GM19324 (cell line): ENCODE measurements at regions not wholly inside any gene's neighbourhood (a gene's known extent, or its start where the extent isn't known, plus 50 kb on each side); places are given as distances from the start of the nearest gene placed in this dataset.
"Not testable (repeated sequence)": the region's sequence is repeated elsewhere in the genome, so short reads cannot be mapped to it uniquely, and the experiment has no call there.

Source experiments
- ATAC-seq: cut with Tn5 transposase; IDR thresholded peaks from one replicate; pipeline ENCODE4 v1.9.1; 2021; ENCODE audit warnings: mild to moderate bottlenecking, moderate library complexity; ENCODE audit not compliant: unreplicated experiment, low FRiP score

DNA sequence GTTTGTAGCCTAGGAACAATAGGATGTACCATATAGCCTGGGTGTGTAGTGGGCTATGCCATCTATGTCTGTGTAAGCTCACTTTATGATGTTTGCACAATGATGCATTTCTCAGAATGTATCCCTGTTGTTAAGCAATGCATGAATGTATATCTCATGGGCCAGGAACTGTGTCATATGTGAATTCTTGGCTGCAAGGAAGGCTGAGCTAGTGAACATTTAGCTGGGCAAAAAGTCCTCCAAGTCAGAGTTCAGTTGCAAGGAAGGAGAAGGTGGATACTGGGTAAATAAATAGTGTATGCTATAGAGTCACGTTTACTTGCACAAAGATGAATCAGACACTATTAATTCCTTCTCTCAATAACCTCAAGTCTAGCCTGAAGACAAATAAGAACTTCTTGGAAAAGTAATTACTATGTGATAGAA is 136.1 kb downstream of the EHF start:
- no peak for ATAC-seq

DNA sequence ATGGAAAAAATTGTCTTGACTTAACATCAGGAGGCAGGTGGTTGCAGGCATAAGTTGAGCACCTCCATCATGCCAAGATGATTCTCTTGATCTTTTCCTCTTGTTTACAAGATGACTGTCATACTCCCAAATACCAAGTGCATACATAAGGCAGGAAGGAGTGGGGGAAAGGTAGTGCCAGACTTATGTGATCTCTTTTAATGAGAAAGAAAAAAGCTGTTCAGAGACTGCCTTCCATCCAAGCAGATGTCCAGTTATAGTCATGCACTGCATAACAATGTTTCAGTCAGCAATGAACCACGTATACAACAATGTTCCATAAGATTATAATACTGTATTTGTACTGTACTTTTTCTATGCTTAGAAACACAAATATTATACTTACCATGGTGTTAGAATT is 135.7 kb downstream of the EHF start:
- no peak for ATAC-seq

DNA sequence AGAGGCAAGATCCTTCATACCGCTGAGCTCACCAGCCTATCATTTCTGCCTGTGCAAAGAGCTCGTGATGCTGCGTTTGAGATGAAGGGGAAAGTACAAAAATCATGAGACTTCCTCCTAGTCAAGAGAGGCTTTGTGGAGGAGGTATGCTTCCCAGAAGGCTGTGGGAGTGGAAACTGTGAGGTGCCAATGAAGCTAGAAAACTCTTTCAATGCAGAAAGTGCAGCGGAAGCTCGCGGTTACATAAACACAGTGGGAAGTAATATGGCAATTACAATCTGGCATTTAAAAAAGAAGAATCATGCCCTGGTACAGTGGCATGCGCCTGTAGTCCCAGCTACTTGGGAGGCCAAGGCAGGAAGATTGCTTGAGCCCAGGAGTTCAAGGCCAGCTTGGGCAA is 134.8 kb downstream of the EHF start:
- no peak for ATAC-seq

DNA sequence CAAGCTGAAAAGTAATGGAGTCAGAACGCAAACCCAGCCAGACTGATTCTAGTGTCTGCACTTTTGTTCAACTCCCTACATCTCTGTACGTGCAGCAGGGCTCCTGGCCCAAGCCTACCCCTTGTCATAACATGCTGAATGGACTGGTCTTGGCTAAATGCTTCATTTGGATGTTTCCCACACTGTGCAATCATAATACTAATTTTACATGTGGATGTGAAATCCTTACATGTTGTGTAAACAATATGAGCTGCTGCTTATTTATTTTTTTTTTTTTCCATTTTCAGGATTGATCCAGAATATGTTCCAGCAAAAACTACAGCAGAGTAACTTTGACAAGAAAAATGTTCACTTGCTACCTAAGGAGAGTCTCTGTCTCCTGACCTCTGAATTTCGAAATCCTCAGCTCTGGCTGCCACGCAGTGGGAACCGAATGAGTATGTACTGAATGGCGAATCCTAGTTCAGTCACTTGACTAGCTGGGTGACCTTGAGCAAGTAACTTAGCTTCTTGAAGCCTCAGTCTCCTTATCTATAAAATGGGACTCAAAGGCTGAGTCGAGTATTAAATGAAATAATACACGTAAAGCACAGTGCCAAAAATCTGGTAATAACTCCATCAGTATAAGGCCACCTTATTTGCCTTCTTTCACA is 133.4 kb downstream of the EHF start:
- no peak for ATAC-seq

DNA sequence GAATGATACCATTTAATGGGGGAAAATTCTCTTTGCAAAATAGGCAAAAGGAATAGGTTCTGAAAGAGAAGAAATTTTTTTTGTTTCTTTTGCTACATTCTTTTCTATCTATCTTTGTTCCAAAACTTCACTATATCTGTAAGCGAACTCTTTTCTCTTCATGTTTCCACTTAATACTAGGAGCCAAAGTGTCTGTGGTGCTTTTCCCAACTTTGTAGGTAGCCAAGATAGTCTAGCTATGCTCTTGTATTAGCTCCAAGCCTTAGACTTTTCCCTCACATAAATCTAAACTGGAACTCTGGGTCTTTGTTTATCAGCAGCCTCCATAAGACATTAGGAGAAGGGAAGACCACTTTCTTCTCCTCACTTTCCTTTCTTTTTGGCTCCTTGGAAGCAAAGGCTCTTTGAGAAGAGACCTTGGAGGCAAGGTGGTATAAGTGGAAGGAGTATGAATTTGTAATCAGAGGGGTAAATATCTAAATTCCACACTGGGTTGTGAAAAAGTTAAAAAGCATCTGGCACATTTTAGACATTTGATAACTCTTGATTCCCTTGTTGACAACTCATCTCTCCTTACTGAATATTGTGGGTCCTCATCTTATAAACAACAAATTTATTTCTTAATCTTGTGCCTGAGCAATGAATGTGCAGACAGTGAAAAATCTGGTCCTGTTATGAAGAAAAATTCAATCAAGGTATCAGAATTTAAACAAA is 130.0 kb downstream of the EHF start:
- ATAC-seq = no peak

DNA sequence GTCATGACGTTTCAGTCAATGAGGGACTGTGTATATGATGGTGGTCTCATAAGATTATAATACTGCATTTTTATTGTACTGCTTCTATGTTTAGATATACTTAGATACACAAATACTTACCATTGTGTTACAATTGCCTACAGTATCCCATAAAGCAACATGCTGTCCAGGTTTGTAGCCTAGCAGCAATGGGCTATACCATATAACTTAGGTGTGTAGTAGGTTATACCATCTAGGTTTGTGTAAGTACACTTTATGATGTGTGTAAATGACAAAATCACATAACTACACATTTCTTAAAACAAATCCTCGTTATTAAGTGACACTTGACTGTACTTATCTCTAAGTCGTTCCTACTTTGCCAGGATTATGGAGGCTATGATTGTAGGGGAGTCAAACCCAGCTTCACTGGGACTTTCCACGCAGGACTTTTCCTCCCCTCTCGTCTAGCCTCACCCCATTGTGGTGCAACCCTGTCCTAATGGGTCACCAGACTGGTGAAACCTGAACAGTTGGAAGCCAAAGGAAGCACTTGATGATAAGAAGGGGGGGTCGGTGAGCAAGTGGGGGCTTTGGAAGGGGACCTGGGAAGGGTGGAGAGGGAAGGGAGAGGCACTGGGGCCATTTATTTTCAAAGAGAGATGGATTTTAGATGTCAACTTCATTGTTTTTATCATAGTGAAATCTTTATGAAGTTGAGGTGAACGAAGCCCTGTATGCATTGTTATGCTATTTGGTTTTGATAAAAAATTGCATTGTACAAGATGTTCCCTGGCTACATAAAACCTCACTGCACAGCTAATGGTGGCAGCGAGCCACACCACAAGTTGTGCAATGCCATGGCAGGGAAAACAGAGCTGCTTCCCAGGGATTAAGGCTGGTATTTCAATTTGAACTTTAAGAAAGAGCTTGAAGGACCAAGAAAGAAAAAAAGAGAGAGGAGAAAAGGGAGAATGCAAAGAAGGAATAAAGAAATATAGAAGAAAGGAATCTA is 129.1 kb downstream of the EHF start:
- ATAC-seq = no peak

DNA sequence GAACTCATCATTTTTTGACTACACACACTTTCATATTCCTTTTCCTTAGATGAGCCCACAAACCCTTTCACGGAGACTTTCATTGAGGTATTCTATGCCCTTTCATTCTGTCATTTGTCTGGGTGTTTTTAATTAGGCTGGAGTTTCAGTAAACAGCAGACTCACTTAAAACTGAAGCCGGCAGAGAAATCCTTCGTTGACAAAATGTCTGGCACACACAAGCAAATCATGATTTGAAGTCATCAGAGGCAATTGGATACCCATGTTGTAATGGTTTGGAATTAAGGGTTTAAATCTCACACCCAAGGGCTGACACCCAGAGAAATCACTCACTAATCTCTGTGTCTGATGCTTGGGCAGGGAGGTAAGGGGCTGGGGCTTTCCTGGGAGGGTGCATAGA is 127.1 kb downstream of the EHF start:
- no peak for ATAC-seq

DNA sequence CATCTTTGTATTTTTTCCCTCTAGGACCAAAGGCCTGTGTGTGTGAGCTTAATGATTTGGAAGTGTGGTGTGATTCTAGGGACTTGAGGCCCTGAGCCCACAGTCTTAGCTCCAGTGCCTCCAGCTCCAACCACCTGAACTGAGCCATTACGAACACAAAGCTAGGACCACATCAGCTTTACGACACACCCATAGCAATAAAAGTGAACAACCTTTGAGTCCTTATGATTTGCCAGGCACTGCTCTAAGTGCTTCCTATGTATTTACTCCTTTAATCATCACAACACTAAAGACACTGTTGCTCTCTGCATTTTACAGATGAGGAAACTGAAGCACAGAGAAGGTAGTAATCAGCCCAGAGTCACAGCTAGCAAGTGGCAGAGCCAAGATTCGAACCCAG is 126.4 kb downstream of the EHF start:
- no peak for ATAC-seq

DNA sequence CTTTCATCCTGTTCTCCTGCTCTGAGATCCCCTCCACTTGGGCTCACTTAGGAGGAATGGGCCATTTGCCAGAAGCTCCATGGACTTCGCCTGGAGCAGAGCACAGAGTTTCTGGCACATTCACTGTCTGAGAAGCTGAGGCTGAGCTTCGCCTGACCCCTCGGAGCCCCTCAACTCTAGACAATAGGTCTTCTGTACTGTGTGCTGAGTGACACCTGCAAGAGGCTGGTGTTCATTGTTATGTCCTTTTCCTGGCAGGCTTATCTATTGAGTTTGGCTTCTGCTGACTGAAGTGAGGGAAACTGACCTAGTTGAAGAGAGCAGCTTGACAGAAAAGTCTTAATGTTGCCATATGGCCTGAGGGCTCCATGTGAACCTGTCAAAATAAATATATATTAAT is 124.3 kb downstream of the EHF start:
- ATAC-seq = no peak

DNA sequence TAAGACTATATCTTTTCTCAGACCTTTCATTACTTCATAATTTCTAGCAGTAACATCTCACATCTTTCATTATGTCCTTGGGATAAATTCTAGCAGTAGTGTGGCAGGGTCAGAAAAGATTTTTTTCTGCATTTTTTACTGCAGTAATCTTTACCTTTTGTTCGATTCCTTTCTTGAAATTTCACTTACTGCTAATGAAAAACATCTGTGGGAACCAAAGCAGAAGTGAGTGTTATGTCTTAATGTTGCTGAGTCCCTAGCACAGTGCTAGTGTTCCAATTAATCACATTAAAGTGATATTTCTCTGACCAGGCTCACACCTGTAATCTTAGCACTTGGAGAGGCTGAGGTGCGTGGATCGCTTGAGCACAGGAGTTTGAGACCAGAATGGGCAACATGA is 123.6 kb downstream of the EHF start:
- no peak for ATAC-seq

DNA sequence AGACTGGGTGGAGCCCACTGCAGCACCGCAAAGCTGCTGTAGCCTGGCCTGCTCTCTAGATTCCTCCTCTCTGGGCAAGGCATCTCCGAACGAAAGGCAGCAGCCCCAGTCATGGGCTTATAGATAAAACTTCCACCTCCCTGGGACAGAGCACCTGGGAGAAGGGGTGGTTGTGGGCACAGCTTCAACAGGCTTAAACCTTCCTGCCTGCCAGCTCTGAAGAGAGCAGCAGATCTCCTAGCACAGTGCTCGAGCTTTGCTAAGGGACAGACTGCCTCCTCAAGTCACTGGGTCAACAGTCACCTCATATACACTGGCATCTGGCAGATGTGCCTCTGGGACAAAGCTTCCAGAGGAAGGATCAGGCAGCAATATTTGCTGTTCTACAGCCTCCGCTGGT is 117.3 kb downstream of the EHF start:
- no peak for ATAC-seq

DNA sequence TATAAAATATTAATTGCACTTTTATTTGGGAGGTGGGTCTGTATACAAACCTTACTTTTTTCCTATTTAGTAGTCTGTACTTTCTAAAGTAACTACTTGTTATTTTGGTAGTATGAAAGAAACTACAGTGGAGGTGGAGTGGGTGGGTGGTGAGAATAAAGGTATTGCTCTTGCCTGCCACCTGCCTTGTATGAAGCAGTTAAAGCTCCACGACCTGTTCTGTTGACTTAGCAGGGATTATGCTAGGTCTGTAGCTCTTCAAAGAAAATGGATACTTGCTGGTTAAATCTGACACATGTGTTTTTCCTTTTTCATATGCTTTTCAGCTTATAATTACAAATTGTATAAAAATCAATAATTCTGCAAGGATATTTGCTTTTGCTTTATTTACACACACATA is 111.9 kb downstream of the EHF start:
- ATAC-seq = no peak

DNA sequence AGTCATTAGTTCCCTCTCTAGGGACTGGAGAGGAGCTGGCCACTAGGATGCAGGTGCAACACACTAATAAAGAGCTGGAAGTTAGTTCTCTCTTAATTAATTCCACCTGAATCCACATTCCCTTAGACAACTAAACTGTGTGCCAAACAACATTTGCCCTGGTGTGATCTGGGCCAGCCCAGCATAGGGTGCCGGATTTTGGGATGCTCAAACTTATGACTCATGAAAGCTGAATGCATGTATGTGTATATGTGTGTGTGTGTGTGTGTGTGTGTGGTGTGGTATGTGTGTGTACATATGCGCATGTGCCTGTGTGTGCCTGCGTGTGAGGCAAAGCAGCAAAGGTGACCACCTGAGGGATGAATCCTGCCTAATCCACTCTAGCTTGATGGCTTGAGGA is 110.7 kb downstream of the EHF start:
- ATAC-seq = no peak

DNA sequence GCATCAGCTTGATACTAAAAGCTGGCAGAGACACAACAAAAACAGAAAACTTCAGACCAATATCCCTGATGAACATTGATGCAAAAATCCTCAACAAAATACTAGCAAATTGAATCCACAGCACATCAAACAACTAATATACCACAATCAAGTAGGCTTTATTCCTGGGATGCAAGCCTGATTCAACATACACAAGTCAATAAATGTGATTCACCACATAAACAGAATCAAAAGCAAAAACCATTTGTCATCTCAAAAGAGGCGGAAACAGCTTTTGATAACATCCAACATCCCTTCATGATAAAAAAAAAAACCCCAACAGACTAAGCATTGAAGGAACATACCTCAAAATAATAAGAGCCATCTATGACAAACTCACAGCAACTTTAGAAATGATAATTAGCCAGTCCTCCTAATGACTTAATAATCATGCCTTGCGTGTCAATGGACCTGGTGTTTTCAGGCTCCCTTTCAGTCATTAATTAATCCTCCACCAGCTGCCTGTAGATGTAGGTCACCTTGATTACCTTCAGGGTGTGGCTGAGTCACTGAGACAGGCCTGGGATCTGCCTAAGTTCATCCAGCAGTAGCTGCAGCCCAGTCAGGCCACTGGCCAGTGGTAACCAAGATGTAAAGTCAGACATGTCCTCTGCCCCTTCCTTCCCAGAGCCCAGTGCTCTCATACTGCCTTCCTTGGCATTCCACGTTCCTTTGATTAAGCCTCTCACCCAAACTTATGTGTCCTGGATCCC is 109.8 kb downstream of the EHF start:
- ATAC-seq = no peak

DNA sequence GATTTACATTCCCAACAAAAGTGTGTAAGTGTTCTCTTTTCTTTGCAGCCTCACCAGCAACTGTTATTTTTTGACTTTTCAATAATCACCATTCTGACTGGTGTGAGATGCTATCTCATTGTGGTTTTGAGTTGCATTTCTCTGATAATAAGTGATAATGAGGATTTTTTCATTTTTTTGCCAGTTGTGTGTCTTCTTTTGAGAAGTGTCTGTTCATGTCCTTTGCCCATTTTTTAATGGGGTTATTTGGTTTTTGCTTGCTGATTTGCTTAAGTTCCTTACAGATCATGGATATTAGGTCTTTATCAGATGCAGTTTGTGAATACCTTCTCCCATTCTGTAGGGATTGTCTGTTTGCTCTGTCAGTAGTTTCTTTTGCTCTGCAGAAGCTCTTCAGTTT is 107.7 kb downstream of the EHF start:
- no peak for ATAC-seq

DNA sequence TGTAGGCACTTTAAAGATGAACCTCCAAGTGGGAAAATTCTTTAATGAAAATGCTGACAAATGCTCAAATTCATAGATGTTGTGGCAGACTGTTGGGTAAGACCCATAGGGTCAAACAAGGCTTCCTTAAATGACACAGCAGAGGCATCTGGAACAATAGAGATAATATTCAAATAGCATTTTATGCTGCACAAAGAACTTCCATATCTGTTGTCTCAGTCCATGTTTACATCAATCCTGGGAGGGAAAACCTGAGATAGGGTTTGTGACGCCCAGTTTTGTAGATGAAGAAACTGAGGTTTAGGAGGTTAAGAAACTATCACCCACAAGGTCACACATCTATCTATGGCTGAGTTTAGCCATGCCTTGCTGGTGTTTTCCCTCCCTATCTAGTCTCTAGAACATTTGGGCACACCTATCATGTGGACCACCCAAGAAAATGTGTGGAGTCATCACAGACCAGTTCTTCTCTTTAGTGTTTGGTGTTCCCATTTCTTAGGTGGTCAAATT is 106.4 kb downstream of the EHF start:
- ATAC-seq = no peak

DNA sequence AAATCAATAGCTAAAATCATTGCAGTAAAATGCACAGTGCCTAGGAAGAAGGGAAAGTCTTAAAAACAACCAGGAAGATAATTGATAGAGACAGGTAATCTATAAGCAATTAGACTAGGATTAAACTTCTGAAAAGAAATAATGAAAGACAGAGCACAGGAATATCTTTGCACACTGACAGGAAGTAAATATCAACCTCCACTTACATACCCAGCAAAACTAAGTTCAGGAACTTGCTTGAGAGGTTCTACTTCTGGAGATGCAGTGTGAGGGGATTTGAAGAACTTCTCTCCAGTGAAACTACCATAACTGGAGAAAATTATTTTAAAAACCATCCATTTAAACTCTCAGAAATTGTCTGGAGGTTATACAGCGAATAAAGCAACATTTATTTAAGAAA is 104.1 kb downstream of the EHF start:
- ATAC-seq = no peak

DNA sequence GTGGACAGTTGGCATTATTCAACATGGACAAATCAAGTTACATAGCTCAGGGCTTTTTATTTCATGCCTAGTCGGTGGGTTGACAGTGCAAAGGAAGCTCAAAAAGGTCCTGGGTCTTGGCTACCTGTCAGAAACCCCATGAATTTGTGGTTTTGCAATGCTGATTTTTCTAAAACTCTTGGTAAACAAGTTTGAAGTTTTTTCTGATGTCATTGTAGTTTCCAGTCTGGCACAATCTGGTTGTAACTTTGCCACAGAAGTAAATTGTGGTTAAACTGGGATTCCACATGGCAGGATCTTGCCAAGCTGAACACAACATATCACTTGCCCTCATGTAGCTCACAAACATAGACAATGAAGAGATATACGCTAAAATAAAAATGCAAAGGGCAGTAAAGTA is 100.8 kb downstream of the EHF start:
- ATAC-seq = no peak

DNA sequence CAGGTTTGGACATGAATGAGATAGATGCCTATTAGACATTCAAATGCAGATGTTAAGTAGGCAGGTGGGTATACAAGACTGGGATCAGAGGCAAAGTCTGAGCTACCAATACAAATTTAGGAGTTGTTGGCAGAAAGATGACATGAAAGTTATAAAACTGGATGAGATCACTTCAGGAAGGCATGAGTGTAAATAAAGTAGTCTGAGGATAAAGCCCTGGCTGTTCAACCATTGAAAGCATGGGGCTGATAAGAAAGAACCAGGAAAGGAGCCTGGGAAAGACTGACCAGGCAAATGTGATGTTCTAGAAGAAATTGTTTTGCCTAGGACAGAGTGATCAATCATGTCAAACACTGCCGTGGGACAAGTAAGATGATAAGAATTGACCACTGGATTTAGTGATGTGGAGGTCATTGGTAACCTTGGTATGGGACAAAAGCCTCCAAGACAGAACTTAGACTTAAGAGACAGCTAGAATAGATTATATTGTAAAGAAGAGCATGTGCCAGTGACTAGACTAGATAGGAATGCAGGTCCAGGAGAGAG is 98.5 kb downstream of the EHF start:
- ATAC-seq = no peak

DNA sequence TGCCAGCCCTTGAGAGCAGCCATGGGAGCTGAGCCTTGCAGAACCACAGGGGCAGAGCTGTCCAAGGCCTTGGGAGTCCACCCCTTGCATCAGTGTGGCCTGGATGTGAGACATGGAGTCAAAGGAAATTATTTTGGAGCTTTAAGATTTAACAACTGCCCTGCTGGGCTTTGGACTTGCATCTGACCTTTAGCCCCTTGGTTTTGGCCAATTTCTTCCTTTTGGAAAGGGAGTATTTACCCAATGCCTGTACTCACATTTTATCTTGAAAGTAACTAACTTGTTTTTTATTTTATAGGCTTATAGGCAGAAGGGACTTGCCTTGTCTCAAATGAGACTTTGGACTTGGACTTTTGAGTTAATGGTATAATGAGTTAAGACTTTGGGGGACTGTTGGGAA is 92.7 kb downstream of the EHF start:
- ATAC-seq = not testable (repeated sequence)
